Natural killer cell (primary cell): ENCODE measurements at regions not wholly inside any gene's neighbourhood (a gene's known extent, or its start where the extent isn't known, plus 50 kb on each side); places are given as distances from the start of the nearest gene placed in this dataset.

Experiments
- ATAC-seq, 3 donors: fragments of 150-1000 bp in 2 of 3; fragments of 200-7000 bp in 1 of 3; cut with Tn5 transposase; 1 replicate in 1 of 3; 2 replicates in 2 of 3; pipeline ENCODE4 v1.10.0; 2021; ENCODE audit warnings: mild to moderate bottlenecking in 2 of 3, moderate library complexity in 2 of 3
- DNase-seq, 2 donors: peaks; one replicate each; pipeline versions ENCODE4 v3.0.0 to v3.0.0-alpha.2; 2013 to 2021; ENCODE audit warnings: mixed read lengths in 1 of 2
- H3K27ac ChIP-seq: one replicate; pipeline ENCODE4 v1.5.1; 2013; ENCODE audit warnings: mild to moderate bottlenecking, low read length
- H3K27me3 ChIP-seq: one replicate; pipeline ENCODE4 v1.6.1; 2013; ENCODE audit warnings: low read length; ENCODE audit not compliant: control insufficient read depth, insufficient read depth
- H3K36me3 ChIP-seq: one replicate; pipeline ENCODE4 v1.6.1; 2013; ENCODE audit warnings: low read length; ENCODE audit not compliant: control insufficient read depth, insufficient read depth
- H3K4me1 ChIP-seq: one replicate; pipeline ENCODE4 v1.6.1; 2013; ENCODE audit warnings: low read length; ENCODE audit not compliant: control insufficient read depth, insufficient read depth
- H3K4me3 ChIP-seq: one replicate; pipeline ENCODE4 v1.5.1; 2013; ENCODE audit warnings: low read length
- H3K9me3 ChIP-seq: one replicate; pipeline ENCODE4 v1.6.1; 2013; ENCODE audit warnings: low read length; ENCODE audit not compliant: control insufficient read depth, insufficient read depth
- H3K27ac Mint-ChIP-seq, 2 donors: one replicate each; pipeline ENCODE4 v1.8.0; 2022; ENCODE audit warnings: mild to moderate bottlenecking in 2 of 2, mixed read lengths in 2 of 2, moderate library complexity in 1 of 2
- H3K27me3 Mint-ChIP-seq, 2 donors: one replicate each; pipeline ENCODE4 v1.8.0; 2022; ENCODE audit warnings: low read depth in 2 of 2, mixed read lengths in 2 of 2
- H3K36me3 Mint-ChIP-seq: one replicate; pipeline ENCODE4 v1.8.0; 2022; ENCODE audit warnings: mixed read lengths
- H3K4me1 Mint-ChIP-seq, 2 donors: one replicate each; pipeline ENCODE4 v1.8.0; 2022; ENCODE audit warnings: mixed read lengths in 2 of 2
- H3K4me3 Mint-ChIP-seq: one replicate; pipeline ENCODE4 v1.8.0; 2022; ENCODE audit warnings: mild to moderate bottlenecking, moderate library complexity, mixed read lengths
- H3K9me3 Mint-ChIP-seq, 2 donors: one replicate each; pipeline ENCODE4 v1.8.0; 2022; ENCODE audit warnings: mixed read lengths in 2 of 2
- CTCF ChIP-seq: fragments of 200-600 bp; IDR thresholded peaks from one replicate; pipeline ENCODE4 v1.8.0; 2022; ENCODE audit warnings: antibody characterized with exemption
- WGBS: methylation state at CpG from one replicate; pipeline ENCODE4 v1.1.7; 2013; ENCODE audit warnings: missing lambda C conversion rate; ENCODE audit not compliant: insufficient coverage; 5-methylcytosine and 5-hydroxymethylcytosine counted together
- intact Hi-C: fragments of 100-400 bp; cut with micrococcal nuclease; formaldehyde crosslinking; loops from one replicate; pipeline ENCODE4 v1.14.2; 2022

GRCh38 chr5:67617051-67617450 is 420.5 kb upstream of the CD180 start:
- Mint-ChIP-seq H3K4me1 (no peaks in the 10 kb centered on the region), H3K27ac (no peak overlapping the region), H3K4me3 (no peak overlapping the region), H3K27me3 (peaks cover 6 to 7% of the 10 kb centered on the region in 2 donors), H3K9me3 (no peaks in the 10 kb centered on the region), H3K36me3 (no peaks in the 10 kb centered on the region)
- no peaks in the 10 kb centered on the region for H3K27me3 ChIP-seq
- WGBS = 100% methylated on average over 2 of the region's 3 CpGs
- no peak for TF ChIP-seq CTCF
- intact Hi-C loops = no loop called here
- ATAC-seq (no peak), DNase-seq (no peak)
- H3K27ac ChIP-seq = no peak overlapping the region
- no peaks in the 10 kb centered on the region for H3K36me3 ChIP-seq
- no peaks in the 10 kb centered on the region for H3K9me3 ChIP-seq
- H3K4me1 ChIP-seq = no peaks in the 10 kb centered on the region
- H3K4me3 ChIP-seq = no peak overlapping the region

- Histone ChIP-seq H3K27me3 (no peaks in the 10 kb centered on the region), H3K27ac (no peak overlapping the region), H3K4me3 (no peak overlapping the region), H3K9me3 (no peaks in the 10 kb centered on the region), H3K36me3 (no peaks in the 10 kb centered on the region), H3K4me1 (no peaks in the 10 kb centered on the region)
- intact Hi-C loops = no loop called here
- TF ChIP-seq CTCF = no peak
- H3K27me3 Mint-ChIP-seq = peaks cover 0 to 3% of the 10 kb centered on the region in 2 donors
- 86% methylated on average over 3 of the region's 4 CpGs for WGBS
- H3K9me3 Mint-ChIP-seq = no peaks in the 10 kb centered on the region
- no peak overlapping the region for H3K4me3 Mint-ChIP-seq
- H3K36me3 Mint-ChIP-seq = no peaks in the 10 kb centered on the region
- H3K27ac Mint-ChIP-seq = no peak overlapping the region
- ATAC-seq (no peak), DNase-seq (no peak)
- no peaks in the 10 kb centered on the region for H3K4me1 Mint-ChIP-seq
Measured at GRCh38 chr5:67612961-67613360, 416.4 kb upstream of the CD180 start.

GRCh38 chr5:67610186-67610912 is 413.8 kb upstream of the CD180 start:
- H3K9me3 ChIP-seq = no peaks in the 10 kb centered on the region
- WGBS = 98% methylated on average over 6 of the region's 6 CpGs
- H3K27me3 ChIP-seq = no peaks in the 10 kb centered on the region
- H3K36me3 ChIP-seq = no peaks in the 10 kb centered on the region
- intact Hi-C loops = no loop called here
- no peaks in the 10 kb centered on the region for H3K4me1 ChIP-seq
- DNase-seq (no peak), ATAC-seq (no peak)
- H3K27ac Mint-ChIP-seq = no peak overlapping the region
- peaks cover 0 to 6% of the 10 kb centered on the region in 2 donors for H3K27me3 Mint-ChIP-seq
- H3K27ac ChIP-seq = no peak overlapping the region
- no peak for TF ChIP-seq CTCF
- no peaks in the 10 kb centered on the region for H3K36me3 Mint-ChIP-seq
- no peaks in the 10 kb centered on the region for H3K9me3 Mint-ChIP-seq
- H3K4me1 Mint-ChIP-seq = no peaks in the 10 kb centered on the region
- no peak overlapping the region for H3K4me3 ChIP-seq
- no peak overlapping the region for H3K4me3 Mint-ChIP-seq

- Histone ChIP-seq H3K4me1 (no peaks in the 10 kb centered on the region), H3K4me3 (no peak overlapping the region), H3K27ac (no peak overlapping the region), H3K9me3 (no peaks in the 10 kb centered on the region), H3K27me3 (no peaks in the 10 kb centered on the region), H3K36me3 (no peaks in the 10 kb centered on the region)
- DNase-seq = no peak
- peaks cover 0 to 6% of the 10 kb centered on the region in 2 donors for H3K27me3 Mint-ChIP-seq
- no peaks in the 10 kb centered on the region for H3K4me1 Mint-ChIP-seq
- no peak overlapping the region for H3K4me3 Mint-ChIP-seq
- TF ChIP-seq CTCF = no peak
- no peaks in the 10 kb centered on the region for H3K36me3 Mint-ChIP-seq
- 77% methylated on average over 3 of the region's 5 CpGs for WGBS
- intact Hi-C loops = no loop called here
- no peak overlapping the region for H3K27ac Mint-ChIP-seq
- ATAC-seq = no peak
- peaks cover 0 to under 1% of the 10 kb centered on the region in 2 donors for H3K9me3 Mint-ChIP-seq
Measured at GRCh38 chr5:67607958-67608357, 411.4 kb upstream of the CD180 start.
